H1 (cell line): ENCODE measurements at regions not wholly inside any gene's neighbourhood (a gene's known extent, or its start where the extent isn't known, plus 50 kb on each side); places are given as distances from the start of the nearest gene placed in this dataset.

ENCODE experiments used
- BRCA1 ChIP-seq: IDR thresholded peaks from 2 replicates; pipeline ENCODE4 v1.6.1; 2012; ENCODE audit warnings: low read depth, low read length, improper control_type of control experiment
- CEBPB ChIP-seq: IDR thresholded peaks from 2 replicates; pipeline ENCODE4 v1.6.1; 2012; ENCODE audit warnings: low read depth, low read length
- CTBP2 ChIP-seq: IDR thresholded peaks from 2 replicates; pipeline ENCODE4 v1.7.0; 2011; ENCODE audit warnings: borderline replicate concordance, mild to moderate bottlenecking, moderate library complexity, mixed read lengths, low read length; ENCODE audit not compliant: insufficient read depth, insufficient read length
- MAFK ChIP-seq: IDR thresholded peaks from 2 replicates; pipeline ENCODE4 v1.6.1; 2012; ENCODE audit warnings: low read depth, mild to moderate bottlenecking, improper control_type of control experiment, low read length
- RFX5 ChIP-seq: IDR thresholded peaks from 2 replicates; pipeline ENCODE4 v1.6.1; 2011; ENCODE audit warnings: low read depth, low read length, improper control_type of control experiment, borderline replicate concordance
- TAF7 ChIP-seq: optimal IDR thresholded peaks from 2 replicates; pipeline ENCODE3; 2011; ENCODE audit warnings: low read depth, mild to moderate bottlenecking, inconsistent platforms, low read length, moderate library complexity, borderline replicate concordance
- YY1 ChIP-seq: IDR thresholded peaks from 2 replicates; pipeline ENCODE4 v1.6.1; 2011; ENCODE audit warnings: low read depth, mild to moderate bottlenecking, low read length
- TF ChIP-seq, protein P1 (sequence below): fragments of 300-600 bp; sonication (generic); IDR thresholded peaks from 2 replicates; pipeline ENCODE4 v1.7.1; 2012; ENCODE audit warnings: low read length, moderate library complexity, mild to moderate bottlenecking, inconsistent platforms; ENCODE audit not compliant: insufficient replicate concordance
- TF ChIP-seq, protein P2 (sequence below): IDR thresholded peaks from 2 replicates; pipeline ENCODE4 v1.6.1; 2011; ENCODE audit warnings: low read length, improper control_type of control experiment
- TF ChIP-seq, protein P3 (sequence below): IDR thresholded peaks from 2 replicates; pipeline ENCODE4 v1.6.1; 2011; ENCODE audit warnings: low read depth, mild to moderate bottlenecking, low read length; ENCODE audit not compliant: insufficient read depth

DNA sequence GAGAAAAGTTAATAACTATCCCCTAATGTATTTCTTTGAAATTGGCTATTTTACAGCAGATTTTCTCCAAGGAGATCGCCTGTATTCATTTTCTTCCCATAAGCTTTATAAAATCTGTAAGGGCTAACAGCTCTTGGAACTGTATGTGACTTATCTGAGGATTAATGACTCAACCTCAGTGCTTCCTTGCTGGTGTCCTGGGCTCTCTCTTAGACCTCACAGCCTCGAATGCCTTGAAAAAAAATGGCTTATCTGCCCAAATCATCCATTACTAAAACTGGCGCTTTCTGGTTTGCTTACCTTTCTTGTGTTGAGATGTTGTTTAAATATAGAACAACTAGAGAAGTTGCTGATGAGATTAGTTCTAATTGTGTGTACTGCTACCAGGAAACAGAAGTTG, 713.6 kb downstream of the SLC4A3 start (continued):
- TF ChIP-seq, protein P1, sequence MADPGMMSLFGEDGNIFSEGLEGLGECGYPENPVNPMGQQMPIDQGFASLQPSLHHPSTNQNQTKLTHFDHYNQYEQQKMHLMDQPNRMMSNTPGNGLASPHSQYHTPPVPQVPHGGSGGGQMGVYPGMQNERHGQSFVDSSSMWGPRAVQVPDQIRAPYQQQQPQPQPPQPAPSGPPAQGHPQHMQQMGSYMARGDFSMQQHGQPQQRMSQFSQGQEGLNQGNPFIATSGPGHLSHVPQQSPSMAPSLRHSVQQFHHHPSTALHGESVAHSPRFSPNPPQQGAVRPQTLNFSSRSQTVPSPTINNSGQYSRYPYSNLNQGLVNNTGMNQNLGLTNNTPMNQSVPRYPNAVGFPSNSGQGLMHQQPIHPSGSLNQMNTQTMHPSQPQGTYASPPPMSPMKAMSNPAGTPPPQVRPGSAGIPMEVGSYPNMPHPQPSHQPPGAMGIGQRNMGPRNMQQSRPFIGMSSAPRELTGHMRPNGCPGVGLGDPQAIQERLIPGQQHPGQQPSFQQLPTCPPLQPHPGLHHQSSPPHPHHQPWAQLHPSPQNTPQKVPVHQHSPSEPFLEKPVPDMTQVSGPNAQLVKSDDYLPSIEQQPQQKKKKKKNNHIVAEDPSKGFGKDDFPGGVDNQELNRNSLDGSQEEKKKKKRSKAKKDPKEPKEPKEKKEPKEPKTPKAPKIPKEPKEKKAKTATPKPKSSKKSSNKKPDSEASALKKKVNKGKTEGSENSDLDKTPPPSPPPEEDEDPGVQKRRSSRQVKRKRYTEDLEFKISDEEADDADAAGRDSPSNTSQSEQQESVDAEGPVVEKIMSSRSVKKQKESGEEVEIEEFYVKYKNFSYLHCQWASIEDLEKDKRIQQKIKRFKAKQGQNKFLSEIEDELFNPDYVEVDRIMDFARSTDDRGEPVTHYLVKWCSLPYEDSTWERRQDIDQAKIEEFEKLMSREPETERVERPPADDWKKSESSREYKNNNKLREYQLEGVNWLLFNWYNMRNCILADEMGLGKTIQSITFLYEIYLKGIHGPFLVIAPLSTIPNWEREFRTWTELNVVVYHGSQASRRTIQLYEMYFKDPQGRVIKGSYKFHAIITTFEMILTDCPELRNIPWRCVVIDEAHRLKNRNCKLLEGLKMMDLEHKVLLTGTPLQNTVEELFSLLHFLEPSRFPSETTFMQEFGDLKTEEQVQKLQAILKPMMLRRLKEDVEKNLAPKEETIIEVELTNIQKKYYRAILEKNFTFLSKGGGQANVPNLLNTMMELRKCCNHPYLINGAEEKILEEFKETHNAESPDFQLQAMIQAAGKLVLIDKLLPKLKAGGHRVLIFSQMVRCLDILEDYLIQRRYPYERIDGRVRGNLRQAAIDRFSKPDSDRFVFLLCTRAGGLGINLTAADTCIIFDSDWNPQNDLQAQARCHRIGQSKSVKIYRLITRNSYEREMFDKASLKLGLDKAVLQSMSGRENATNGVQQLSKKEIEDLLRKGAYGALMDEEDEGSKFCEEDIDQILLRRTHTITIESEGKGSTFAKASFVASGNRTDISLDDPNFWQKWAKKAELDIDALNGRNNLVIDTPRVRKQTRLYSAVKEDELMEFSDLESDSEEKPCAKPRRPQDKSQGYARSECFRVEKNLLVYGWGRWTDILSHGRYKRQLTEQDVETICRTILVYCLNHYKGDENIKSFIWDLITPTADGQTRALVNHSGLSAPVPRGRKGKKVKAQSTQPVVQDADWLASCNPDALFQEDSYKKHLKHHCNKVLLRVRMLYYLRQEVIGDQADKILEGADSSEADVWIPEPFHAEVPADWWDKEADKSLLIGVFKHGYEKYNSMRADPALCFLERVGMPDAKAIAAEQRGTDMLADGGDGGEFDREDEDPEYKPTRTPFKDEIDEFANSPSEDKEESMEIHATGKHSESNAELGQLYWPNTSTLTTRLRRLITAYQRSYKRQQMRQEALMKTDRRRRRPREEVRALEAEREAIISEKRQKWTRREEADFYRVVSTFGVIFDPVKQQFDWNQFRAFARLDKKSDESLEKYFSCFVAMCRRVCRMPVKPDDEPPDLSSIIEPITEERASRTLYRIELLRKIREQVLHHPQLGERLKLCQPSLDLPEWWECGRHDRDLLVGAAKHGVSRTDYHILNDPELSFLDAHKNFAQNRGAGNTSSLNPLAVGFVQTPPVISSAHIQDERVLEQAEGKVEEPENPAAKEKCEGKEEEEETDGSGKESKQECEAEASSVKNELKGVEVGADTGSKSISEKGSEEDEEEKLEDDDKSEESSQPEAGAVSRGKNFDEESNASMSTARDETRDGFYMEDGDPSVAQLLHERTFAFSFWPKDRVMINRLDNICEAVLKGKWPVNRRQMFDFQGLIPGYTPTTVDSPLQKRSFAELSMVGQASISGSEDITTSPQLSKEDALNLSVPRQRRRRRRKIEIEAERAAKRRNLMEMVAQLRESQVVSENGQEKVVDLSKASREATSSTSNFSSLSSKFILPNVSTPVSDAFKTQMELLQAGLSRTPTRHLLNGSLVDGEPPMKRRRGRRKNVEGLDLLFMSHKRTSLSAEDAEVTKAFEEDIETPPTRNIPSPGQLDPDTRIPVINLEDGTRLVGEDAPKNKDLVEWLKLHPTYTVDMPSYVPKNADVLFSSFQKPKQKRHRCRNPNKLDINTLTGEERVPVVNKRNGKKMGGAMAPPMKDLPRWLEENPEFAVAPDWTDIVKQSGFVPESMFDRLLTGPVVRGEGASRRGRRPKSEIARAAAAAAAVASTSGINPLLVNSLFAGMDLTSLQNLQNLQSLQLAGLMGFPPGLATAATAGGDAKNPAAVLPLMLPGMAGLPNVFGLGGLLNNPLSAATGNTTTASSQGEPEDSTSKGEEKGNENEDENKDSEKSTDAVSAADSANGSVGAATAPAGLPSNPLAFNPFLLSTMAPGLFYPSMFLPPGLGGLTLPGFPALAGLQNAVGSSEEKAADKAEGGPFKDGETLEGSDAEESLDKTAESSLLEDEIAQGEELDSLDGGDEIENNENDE, result no peak
- TF ChIP-seq MAFK (no peak), BRCA1 (no peak), RFX5 (no peak), TAF7 (no peak), CEBPB (no peak), YY1 (no peak), CTBP2 (no peak)
- TF ChIP-seq, protein P2, sequence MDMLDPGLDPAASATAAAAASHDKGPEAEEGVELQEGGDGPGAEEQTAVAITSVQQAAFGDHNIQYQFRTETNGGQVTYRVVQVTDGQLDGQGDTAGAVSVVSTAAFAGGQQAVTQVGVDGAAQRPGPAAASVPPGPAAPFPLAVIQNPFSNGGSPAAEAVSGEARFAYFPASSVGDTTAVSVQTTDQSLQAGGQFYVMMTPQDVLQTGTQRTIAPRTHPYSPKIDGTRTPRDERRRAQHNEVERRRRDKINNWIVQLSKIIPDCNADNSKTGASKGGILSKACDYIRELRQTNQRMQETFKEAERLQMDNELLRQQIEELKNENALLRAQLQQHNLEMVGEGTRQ, result no peak
- TF ChIP-seq, protein P3, sequence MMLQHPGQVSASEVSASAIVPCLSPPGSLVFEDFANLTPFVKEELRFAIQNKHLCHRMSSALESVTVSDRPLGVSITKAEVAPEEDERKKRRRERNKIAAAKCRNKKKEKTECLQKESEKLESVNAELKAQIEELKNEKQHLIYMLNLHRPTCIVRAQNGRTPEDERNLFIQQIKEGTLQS, result no peak
